ENCODE measurements at regions not wholly inside any gene's neighbourhood (a gene's known extent, or its start where the extent isn't known, plus 50 kb on each side); places are given as distances from the start of the nearest gene placed in this dataset.

DNA sequence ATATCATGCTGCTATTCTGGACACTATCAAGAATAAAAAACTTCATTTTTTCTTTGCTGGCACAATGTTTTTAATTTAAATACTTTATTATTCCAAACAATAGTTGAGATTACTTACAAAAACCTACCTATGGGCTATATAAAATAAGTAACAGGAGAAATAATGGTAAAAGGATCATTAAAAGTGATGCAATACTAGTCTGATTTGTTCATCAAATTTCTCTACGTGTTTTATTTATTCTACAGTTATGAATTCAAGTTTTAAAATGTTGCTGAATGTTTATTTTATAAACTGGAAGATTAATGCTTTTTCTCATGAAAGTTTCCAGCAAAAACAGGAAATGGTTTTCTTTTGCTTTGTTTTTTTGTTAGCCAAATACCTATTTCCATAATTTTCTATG, 662.4 kb upstream of the BRINP3 start:
- CTCF ChIA-PET: no interaction called here
- POLR2A ChIA-PET: no interaction called here
- TF ChIP-seq FOXK2 (IDR thresholded peaks at IDR 0.05): no peak
- TF ChIP-seq BHLHE40 (IDR thresholded peaks at IDR 0.05; ENCODE audit: borderline replicate concordance): no peak
- TF ChIP-seq TARDBP (IDR thresholded peaks at IDR 0.05): no peak
- TF ChIP-seq, protein P1, sequence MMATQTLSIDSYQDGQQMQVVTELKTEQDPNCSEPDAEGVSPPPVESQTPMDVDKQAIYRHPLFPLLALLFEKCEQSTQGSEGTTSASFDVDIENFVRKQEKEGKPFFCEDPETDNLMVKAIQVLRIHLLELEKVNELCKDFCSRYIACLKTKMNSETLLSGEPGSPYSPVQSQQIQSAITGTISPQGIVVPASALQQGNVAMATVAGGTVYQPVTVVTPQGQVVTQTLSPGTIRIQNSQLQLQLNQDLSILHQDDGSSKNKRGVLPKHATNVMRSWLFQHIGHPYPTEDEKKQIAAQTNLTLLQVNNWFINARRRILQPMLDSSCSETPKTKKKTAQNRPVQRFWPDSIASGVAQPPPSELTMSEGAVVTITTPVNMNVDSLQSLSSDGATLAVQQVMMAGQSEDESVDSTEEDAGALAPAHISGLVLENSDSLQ (IDR thresholded peaks at IDR 0.05): no peak
- no peak for TF ChIP-seq LEF1 (IDR thresholded peaks at IDR 0.05; ENCODE audit: borderline replicate concordance)
- no peak for TF ChIP-seq SUZ12 (IDR thresholded peaks at IDR 0.05)
- no peak for DNase-seq (ENCODE audit: extremely low spot score)

DNA sequence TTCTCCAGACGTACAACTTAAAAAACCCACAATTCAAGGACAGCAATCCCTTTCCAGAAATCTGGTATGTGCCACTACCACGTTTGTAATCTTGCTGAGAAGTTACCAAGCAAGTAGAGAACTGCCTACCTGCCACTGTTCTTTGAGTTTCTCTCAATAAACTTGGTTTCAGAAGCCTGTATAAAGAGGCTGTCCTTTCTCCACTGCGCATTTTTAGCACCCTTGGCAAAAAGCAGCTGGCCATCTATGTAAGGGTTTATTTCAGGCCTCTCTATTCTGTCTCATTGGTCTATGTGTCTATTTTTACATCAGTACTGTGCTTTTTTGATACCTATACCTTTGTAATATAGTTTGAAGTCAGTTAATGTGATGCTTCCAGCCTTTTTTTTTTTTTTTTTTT, 665.1 kb upstream of the BRINP3 start:
- CTCF ChIA-PET: no interaction called here
- TF ChIP-seq TARDBP (IDR thresholded peaks at IDR 0.05) (no peak), SP1 (IDR thresholded peaks at IDR 0.05) (no peak), ZNF384 (IDR thresholded peaks at IDR 0.05) (no peak), FOXA1 (IDR thresholded peaks at IDR 0.05) (no peak), FOXK2 (IDR thresholded peaks at IDR 0.05) (no peak), ARNT (IDR thresholded peaks at IDR 0.05) (no peak), CTBP1 (IDR thresholded peaks at IDR 0.05; ENCODE audit: borderline replicate concordance) (no peak), NFRKB (IDR thresholded peaks at IDR 0.05) (no peak)
- DNase-seq (ENCODE audit: extremely low spot score): no peak
- POLR2A ChIA-PET: no interaction called here

- POLR2A ChIA-PET: no interaction called here
- CTCF ChIA-PET: no interaction called here
- no peak for DNase-seq (ENCODE audit: extremely low spot score)
- TF ChIP-seq SP1 (IDR thresholded peaks at IDR 0.05) (no peak), ZNF384 (IDR thresholded peaks at IDR 0.05) (no peak), CTBP1 (IDR thresholded peaks at IDR 0.05; ENCODE audit: borderline replicate concordance) (no peak), FOXA1 (IDR thresholded peaks at IDR 0.05) (no peak), TARDBP (IDR thresholded peaks at IDR 0.05) (no peak)
- TF ChIP-seq, protein P1 (IDR thresholded peaks at IDR 0.05): no peak
Measured at GRCh38 chr1:191145834-191146233, 668.2 kb upstream of the BRINP3 start.

- ChIA-PET CTCF (no interaction called here), POLR2A (no interaction called here)
- DNase-seq (ENCODE audit: extremely low spot score): no peak
- TF ChIP-seq ZNF384 (IDR thresholded peaks at IDR 0.05) (no peak), SUZ12 (IDR thresholded peaks at IDR 0.05) (no peak), SP1 (IDR thresholded peaks at IDR 0.05) (no peak), FOXM1 (IDR thresholded peaks at IDR 0.05; ENCODE audit: borderline replicate concordance) (no peak), TARDBP (IDR thresholded peaks at IDR 0.05) (no peak), FOXA1 (IDR thresholded peaks at IDR 0.05) (no peak), ELF4 (IDR thresholded peaks at IDR 0.05) (no peak)
- TF ChIP-seq, protein P1 (IDR thresholded peaks at IDR 0.05): no peak
Measured at GRCh38 chr1:191151321-191151807, 673.7 kb upstream of the BRINP3 start.

GRCh38 chr1:191152776-191153175, 675.1 kb upstream of the BRINP3 start:
- TF ChIP-seq LEF1 (IDR thresholded peaks at IDR 0.05; ENCODE audit: borderline replicate concordance): no peak
- TF ChIP-seq BHLHE40 (IDR thresholded peaks at IDR 0.05; ENCODE audit: borderline replicate concordance): no peak
- no peak for TF ChIP-seq FOXM1 (IDR thresholded peaks at IDR 0.05; ENCODE audit: borderline replicate concordance)
- TF ChIP-seq FOXK2 (IDR thresholded peaks at IDR 0.05): no peak
- no peak for TF ChIP-seq ELF4 (IDR thresholded peaks at IDR 0.05)
- TF ChIP-seq ZNF384 (IDR thresholded peaks at IDR 0.05): no peak
- no peak for TF ChIP-seq ARNT (IDR thresholded peaks at IDR 0.05)
- no peak for TF ChIP-seq SUZ12 (IDR thresholded peaks at IDR 0.05)
- DNase-seq (ENCODE audit: extremely low spot score): no peak
- ChIA-PET POLR2A (no interaction called here), CTCF (no interaction called here)

GRCh38 chr1:191155178-191155577, 677.5 kb upstream of the BRINP3 start:
- ChIA-PET POLR2A (no interaction called here), CTCF (no interaction called here)
- no peak for DNase-seq (ENCODE audit: extremely low spot score)
- TF ChIP-seq L3MBTL2 (conservative IDR thresholded peaks at IDR 0.05) (no peak), LEF1 (IDR thresholded peaks at IDR 0.05; ENCODE audit: borderline replicate concordance) (no peak), NFRKB (IDR thresholded peaks at IDR 0.05) (no peak), HDGF (IDR thresholded peaks at IDR 0.05; ENCODE audit: borderline replicate concordance) (no peak), CTBP1 (IDR thresholded peaks at IDR 0.05; ENCODE audit: borderline replicate concordance) (no peak), SUZ12 (IDR thresholded peaks at IDR 0.05) (no peak), ZNF384 (IDR thresholded peaks at IDR 0.05) (no peak), FOXA1 (IDR thresholded peaks at IDR 0.05) (no peak)
- TF ChIP-seq, protein P1 (IDR thresholded peaks at IDR 0.05): peak; percentile 64

GRCh38 chr1:191160837-191161236, 683.2 kb upstream of the BRINP3 start:
- CTCF ChIA-PET: no interaction called here
- POLR2A ChIA-PET: no interaction called here
- DNase-seq (ENCODE audit: extremely low spot score): no peak
- TF ChIP-seq ELF4 (IDR thresholded peaks at IDR 0.05) (no peak), FOXM1 (IDR thresholded peaks at IDR 0.05; ENCODE audit: borderline replicate concordance) (no peak), L3MBTL2 (conservative IDR thresholded peaks at IDR 0.05) (no peak), ARNT (IDR thresholded peaks at IDR 0.05) (no peak), SUZ12 (IDR thresholded peaks at IDR 0.05) (no peak), FOXA1 (IDR thresholded peaks at IDR 0.05) (no peak), TARDBP (IDR thresholded peaks at IDR 0.05) (no peak), HDGF (IDR thresholded peaks at IDR 0.05; ENCODE audit: borderline replicate concordance) (no peak), NFRKB (IDR thresholded peaks at IDR 0.05) (no peak), CTBP1 (IDR thresholded peaks at IDR 0.05; ENCODE audit: borderline replicate concordance) (no peak), ZNF384 (IDR thresholded peaks at IDR 0.05) (no peak), FOXK2 (IDR thresholded peaks at IDR 0.05) (no peak), SP1 (IDR thresholded peaks at IDR 0.05) (no peak), BHLHE40 (IDR thresholded peaks at IDR 0.05; ENCODE audit: borderline replicate concordance) (no peak)
- TF ChIP-seq, protein P1 (IDR thresholded peaks at IDR 0.05): no peak
